Stimulated activated CD4-positive, alpha-beta T cell treated with anti-CD3 and anti-CD28 coated beads, TNF-alpha, amount 100 ng/mL, for 24 hours (primary cell): ENCODE measurements at regions not wholly inside any gene's neighbourhood (a gene's known extent, or its start where the extent isn't known, plus 50 kb on each side); places are given as distances from the start of the nearest gene placed in this dataset.

Experiments
- DNase-seq, 3 experiments: peaks; one replicate each; pipeline ENCODE4 v3.0.0-alpha.2; 2020; ENCODE audit warnings: low read depth in 3 of 3

- no peak for DNase-seq
These were observed 54.1 kb upstream of the FOXQ1 start for GRCh38 chr6:1257778-1258177.

GRCh38 chr6:1256435-1257008, 55.4 kb upstream of the FOXQ1 start:
- no peak for DNase-seq

GRCh38 chr6:1255636-1256365, 56.1 kb upstream of the FOXQ1 start:
- DNase-seq: no peak

GRCh38 chr6:1254326-1254725, 57.6 kb upstream of the FOXQ1 start:
- no peak for DNase-seq

- DNase-seq: no peak
These were observed 58.1 kb upstream of the FOXQ1 start for GRCh38 chr6:1253816-1254215.

- DNase-seq: no peak
These were observed 60.4 kb upstream of the FOXQ1 start for GRCh38 chr6:1251198-1252155.

- no peak for DNase-seq
These were observed 61.3 kb upstream of the FOXQ1 start for GRCh38 chr6:1250489-1251197.

- DNase-seq: no peak
These were observed 64.0 kb upstream of the FOXQ1 start for GRCh38 chr6:1247894-1248293.

- DNase-seq: no peak
These were observed 64.8 kb upstream of the FOXQ1 start for GRCh38 chr6:1247056-1247455.

GRCh38 chr6:1244941-1245340, 67.0 kb upstream of the FOXQ1 start:
- no peak for DNase-seq

- no peak for DNase-seq
These were observed 67.6 kb upstream of the FOXQ1 start for GRCh38 chr6:1244278-1244677.

GRCh38 chr6:1242446-1242845, 69.5 kb upstream of the FOXQ1 start:
- DNase-seq: no peak

GRCh38 chr6:1242021-1242420, 69.9 kb upstream of the FOXQ1 start:
- DNase-seq: no peak

GRCh38 chr6:1240766-1241318, 71.1 kb upstream of the FOXQ1 start:
- no peak for DNase-seq

GRCh38 chr6:1239805-1240204, 72.1 kb upstream of the FOXQ1 start:
- DNase-seq: no peak

GRCh38 chr6:1238040-1238439, 73.9 kb upstream of the FOXQ1 start:
- DNase-seq: no peak

GRCh38 chr6:1237636-1238035, 74.3 kb upstream of the FOXQ1 start:
- no peak for DNase-seq

- DNase-seq: no peak
These were observed 76.1 kb upstream of the FOXQ1 start for GRCh38 chr6:1235825-1236224.

- DNase-seq: no peak
These were observed 78.0 kb upstream of the FOXQ1 start for GRCh38 chr6:1233924-1234323.

- DNase-seq: no peak
These were observed 79.3 kb upstream of the FOXQ1 start for GRCh38 chr6:1232578-1232977.

- no peak for DNase-seq
These were observed 80.0 kb upstream of the FOXQ1 start for GRCh38 chr6:1231941-1232340.
